ENCODE measurements at regions not wholly inside any gene's neighbourhood (a gene's known extent, or its start where the extent isn't known, plus 50 kb on each side); places are given as distances from the start of the nearest gene placed in this dataset.

- no peak for TF ChIP-seq CTCF (optimal IDR thresholded peaks at IDR 0.05 in 1 of 3, IDR thresholded peaks at IDR 0.05 in 1 of 3, conservative IDR thresholded peaks at IDR 0.05 in 1 of 3; ENCODE audit: extremely low read depth in 1 of 3, insufficient read depth in 2 of 3, low read length in 3 of 3)
- TF ChIP-seq EZH2 (IDR thresholded peaks at IDR 0.05; ENCODE audit: low read length): no peak
Measured at GRCh38 chr3:40978442-40978841, 220.9 kb upstream of the CTNNB1 start.

Data from keratinocyte (primary cell).